ENCODE measurements at regions not wholly inside any gene's neighbourhood (a gene's known extent, or its start where the extent isn't known, plus 50 kb on each side); places are given as distances from the start of the nearest gene placed in this dataset.

DNA sequence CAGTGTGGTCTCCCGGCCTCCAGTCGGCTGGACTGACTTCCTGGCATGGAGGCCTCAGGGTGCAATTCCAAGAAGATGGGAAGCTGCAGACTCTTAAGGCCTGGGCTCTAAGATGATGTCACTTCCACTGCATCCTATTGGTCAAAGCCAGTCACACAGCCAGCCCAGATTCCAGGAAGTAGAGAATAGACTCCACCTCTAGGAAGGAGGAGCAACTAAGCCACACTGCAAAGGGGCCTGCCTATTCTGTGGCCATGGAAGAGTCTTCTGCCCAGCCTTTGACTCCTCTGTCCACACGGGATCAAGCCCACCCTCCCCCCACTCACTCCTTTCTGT, 103.9 kb upstream of the RFLNA start:
- H3K4me2 ChIP-seq (ENCODE audit: low read length) = no peak overlapping the region
- no peak overlapping the region for H3K27ac ChIP-seq
- no peak overlapping the region for H3K9ac ChIP-seq
- H2AFZ ChIP-seq = no peak overlapping the region
- no peaks in the 10 kb centered on the region for H3K4me1 ChIP-seq
- no peaks in the 10 kb centered on the region for H3K27me3 ChIP-seq (ENCODE audit: control insufficient read depth, insufficient read depth, low read length)
- no peaks in the 10 kb centered on the region for H3K79me2 ChIP-seq
- TF ChIP-seq, protein P1, sequence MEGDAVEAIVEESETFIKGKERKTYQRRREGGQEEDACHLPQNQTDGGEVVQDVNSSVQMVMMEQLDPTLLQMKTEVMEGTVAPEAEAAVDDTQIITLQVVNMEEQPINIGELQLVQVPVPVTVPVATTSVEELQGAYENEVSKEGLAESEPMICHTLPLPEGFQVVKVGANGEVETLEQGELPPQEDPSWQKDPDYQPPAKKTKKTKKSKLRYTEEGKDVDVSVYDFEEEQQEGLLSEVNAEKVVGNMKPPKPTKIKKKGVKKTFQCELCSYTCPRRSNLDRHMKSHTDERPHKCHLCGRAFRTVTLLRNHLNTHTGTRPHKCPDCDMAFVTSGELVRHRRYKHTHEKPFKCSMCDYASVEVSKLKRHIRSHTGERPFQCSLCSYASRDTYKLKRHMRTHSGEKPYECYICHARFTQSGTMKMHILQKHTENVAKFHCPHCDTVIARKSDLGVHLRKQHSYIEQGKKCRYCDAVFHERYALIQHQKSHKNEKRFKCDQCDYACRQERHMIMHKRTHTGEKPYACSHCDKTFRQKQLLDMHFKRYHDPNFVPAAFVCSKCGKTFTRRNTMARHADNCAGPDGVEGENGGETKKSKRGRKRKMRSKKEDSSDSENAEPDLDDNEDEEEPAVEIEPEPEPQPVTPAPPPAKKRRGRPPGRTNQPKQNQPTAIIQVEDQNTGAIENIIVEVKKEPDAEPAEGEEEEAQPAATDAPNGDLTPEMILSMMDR (IDR thresholded peaks at IDR 0.05) = no peak
- no peaks in the 10 kb centered on the region for H3K36me3 ChIP-seq (ENCODE audit: control insufficient read depth, insufficient read depth, low read length)
- H3K4me3 ChIP-seq (ENCODE audit: low read depth, low read length) = no peak overlapping the region
- no peaks in the 10 kb centered on the region for H3K9me3 ChIP-seq (ENCODE audit: control insufficient read depth, low read length)

DNA sequence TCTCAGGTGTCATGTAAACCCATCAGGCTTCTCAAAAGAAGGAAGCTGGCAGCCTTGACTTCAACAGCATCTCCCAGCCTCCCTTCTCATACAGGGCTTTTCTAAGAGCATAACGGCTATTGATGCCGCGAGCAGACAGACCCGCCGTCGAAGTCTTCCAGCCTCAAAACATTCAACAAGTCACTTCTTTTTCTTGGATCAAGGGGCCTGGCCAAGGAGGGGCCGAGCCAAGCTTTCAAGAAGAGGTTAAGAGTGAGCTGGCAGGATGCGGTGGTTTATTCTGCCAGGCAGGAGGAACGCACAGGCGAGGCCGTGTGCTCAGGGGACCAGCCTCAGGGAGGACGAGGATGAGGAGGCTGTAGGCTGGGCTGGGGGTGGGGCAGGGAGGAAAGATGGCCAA, 102.9 kb upstream of the RFLNA start:
- Histone ChIP-seq H2AFZ (no peak overlapping the region), H3K4me3 (ENCODE audit: low read depth, low read length) (no peak overlapping the region), H3K36me3 (ENCODE audit: control insufficient read depth, insufficient read depth, low read length) (no peaks in the 10 kb centered on the region), H3K4me1 (no peaks in the 10 kb centered on the region), H3K79me2 (no peaks in the 10 kb centered on the region), H3K4me2 (ENCODE audit: low read length) (no peak overlapping the region), H3K9ac (no peak overlapping the region), H3K9me3 (ENCODE audit: control insufficient read depth, low read length) (no peaks in the 10 kb centered on the region), H3K27me3 (ENCODE audit: control insufficient read depth, insufficient read depth, low read length) (no peaks in the 10 kb centered on the region), H3K27ac (no peak overlapping the region)
- TF ChIP-seq, protein P1 (IDR thresholded peaks at IDR 0.05) = no peak

DNA sequence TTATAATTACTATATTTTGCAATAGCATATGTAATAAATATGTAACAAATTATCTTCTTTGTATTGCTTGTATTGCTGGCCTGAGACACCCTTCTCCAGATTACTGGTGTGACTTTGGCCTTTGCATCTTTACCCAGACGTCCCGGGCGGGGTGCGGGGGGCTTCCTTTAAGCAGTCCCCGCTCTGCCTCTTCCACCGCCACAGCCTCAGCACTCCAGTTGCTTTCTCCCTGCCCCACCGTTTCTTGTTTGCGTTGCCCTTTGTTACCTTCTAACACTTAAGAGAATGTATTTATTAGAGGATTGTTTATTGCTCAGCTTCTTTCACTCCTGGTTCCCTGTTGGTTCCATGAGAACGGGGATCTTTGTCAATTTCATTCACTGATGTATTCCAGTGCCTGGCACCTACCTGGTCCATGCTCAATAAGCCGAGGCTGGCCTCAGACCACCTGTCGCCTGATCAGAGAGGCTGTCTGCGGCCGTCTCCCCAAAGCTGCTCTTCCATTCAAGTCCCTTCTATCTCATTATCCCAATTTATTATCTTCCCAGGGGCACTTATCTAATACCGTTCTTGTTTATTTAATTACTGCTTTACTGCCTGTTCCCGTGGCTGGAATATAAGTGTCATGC, 100.5 kb upstream of the RFLNA start:
- Histone ChIP-seq H3K9ac (no peak overlapping the region), H3K79me2 (no peaks in the 10 kb centered on the region), H3K4me1 (no peaks in the 10 kb centered on the region), H3K27ac (no peak overlapping the region), H3K27me3 (ENCODE audit: control insufficient read depth, insufficient read depth, low read length) (no peaks in the 10 kb centered on the region), H2AFZ (no peak overlapping the region), H3K36me3 (ENCODE audit: control insufficient read depth, insufficient read depth, low read length) (no peaks in the 10 kb centered on the region), H3K4me3 (ENCODE audit: low read depth, low read length) (no peak overlapping the region), H3K9me3 (ENCODE audit: control insufficient read depth, low read length) (no peaks in the 10 kb centered on the region), H3K4me2 (ENCODE audit: low read length) (no peak overlapping the region)
- TF ChIP-seq, protein P1 (IDR thresholded peaks at IDR 0.05) = no peak

DNA sequence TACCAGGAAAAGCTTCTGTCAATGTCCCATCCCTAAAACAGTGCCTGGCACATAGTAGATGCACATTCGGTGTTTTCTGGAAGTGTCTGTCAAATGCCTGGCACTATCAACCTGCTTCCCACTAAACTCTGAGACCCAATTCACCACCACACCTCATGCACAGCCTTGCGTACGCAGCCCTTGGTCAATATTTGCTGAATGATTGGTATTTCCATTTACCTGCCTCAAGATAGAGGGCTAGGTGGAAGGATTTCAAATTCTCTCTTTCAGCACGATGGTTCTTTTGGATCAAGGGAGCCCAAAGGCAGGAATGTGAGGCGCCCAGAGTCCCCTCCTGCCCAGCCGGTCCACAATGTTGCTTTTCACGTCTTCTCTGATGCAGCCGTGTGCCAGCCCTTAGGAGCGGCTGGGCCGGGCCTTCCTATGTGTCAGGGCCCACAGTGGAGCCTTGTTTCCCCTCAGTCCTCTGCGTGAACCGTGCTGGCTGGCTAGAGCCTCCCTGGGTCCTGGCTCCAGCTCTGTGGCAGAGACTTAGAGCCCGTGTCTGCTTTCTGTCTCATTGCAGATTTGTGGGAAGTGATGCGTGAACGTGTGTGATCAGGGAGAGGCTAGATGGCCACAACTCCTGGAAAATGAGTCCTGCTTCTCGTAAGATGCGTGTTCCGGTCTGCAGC, 99.9 kb upstream of the RFLNA start:
- no peaks in the 10 kb centered on the region for H3K27me3 ChIP-seq (ENCODE audit: control insufficient read depth, insufficient read depth, low read length)
- H3K4me1 ChIP-seq = no peaks in the 10 kb centered on the region
- no peak overlapping the region for H3K27ac ChIP-seq
- TF ChIP-seq, protein P1 (IDR thresholded peaks at IDR 0.05) = no peak
- H3K4me3 ChIP-seq (ENCODE audit: low read depth, low read length) = no peak overlapping the region
- no peaks in the 10 kb centered on the region for H3K9me3 ChIP-seq (ENCODE audit: control insufficient read depth, low read length)
- no peak overlapping the region for H3K9ac ChIP-seq
- H3K79me2 ChIP-seq = no peaks in the 10 kb centered on the region
- no peaks in the 10 kb centered on the region for H3K36me3 ChIP-seq (ENCODE audit: control insufficient read depth, insufficient read depth, low read length)
- H3K4me2 ChIP-seq (ENCODE audit: low read length) = no peak overlapping the region
- no peak overlapping the region for H2AFZ ChIP-seq

DNA sequence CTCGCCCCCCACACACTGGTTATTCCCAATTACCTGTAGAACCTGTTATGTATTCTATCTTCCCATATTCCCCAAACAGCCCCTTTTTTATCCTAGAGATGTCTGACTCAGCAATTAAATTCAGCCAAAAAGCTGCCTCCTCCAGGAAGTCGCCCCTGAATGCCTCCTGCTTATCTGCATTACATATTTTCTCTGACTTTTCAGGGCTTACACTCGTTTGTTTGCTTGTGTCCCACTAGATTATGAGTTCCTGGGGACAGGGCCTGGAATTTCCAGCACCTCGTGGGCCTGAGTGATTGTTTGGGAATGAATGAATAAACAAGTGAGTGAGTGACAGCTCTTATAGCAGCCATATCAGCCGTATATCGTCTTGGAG, 99.3 kb upstream of the RFLNA start:
- Histone ChIP-seq H3K27ac (no peak overlapping the region), H3K4me3 (ENCODE audit: low read depth, low read length) (no peak overlapping the region), H3K9ac (no peak overlapping the region), H3K79me2 (no peaks in the 10 kb centered on the region), H3K27me3 (ENCODE audit: control insufficient read depth, insufficient read depth, low read length) (no peaks in the 10 kb centered on the region), H3K9me3 (ENCODE audit: control insufficient read depth, low read length) (no peaks in the 10 kb centered on the region), H2AFZ (no peak overlapping the region), H3K36me3 (ENCODE audit: control insufficient read depth, insufficient read depth, low read length) (no peaks in the 10 kb centered on the region), H3K4me1 (no peaks in the 10 kb centered on the region), H3K4me2 (ENCODE audit: low read length) (no peak overlapping the region)
- TF ChIP-seq, protein P1 (IDR thresholded peaks at IDR 0.05) = no peak

Measured in parathyroid adenoma (tissue), 2 donors.